Smooth muscle cell (in vitro differentiated cells): ENCODE measurements at regions not wholly inside any gene's neighbourhood (a gene's known extent, or its start where the extent isn't known, plus 50 kb on each side); places are given as distances from the start of the nearest gene placed in this dataset.
A peak's percentile ranks its signal among the peaks of the same experiment; 100 is the strongest.
"Not testable (repeated sequence)": the region's sequence is repeated elsewhere in the genome, so short reads cannot be mapped to it uniquely, and the experiment has no call there.

ENCODE experiments used
- DNase-seq: peaks from one replicate; lab custom pipeline; 2025; ENCODE audit not compliant: unreplicated experiment; lab: John Stamatoyannopoulos, UW
- H2AFZ ChIP-seq: fragments of 200-600 bp; sonication (generic); 2 replicates; pipeline ENCODE4 v1.6.0; 2016; ENCODE audit warnings: antibody characterized with exemption, low read depth, mild to moderate bottlenecking
- H3F3A ChIP-seq: fragments of 200-600 bp; sonication (generic); 2 replicates; pipeline ENCODE4 v1.6.0; 2017; ENCODE audit warnings: antibody characterized with exemption, low read depth
- H3K27ac ChIP-seq: fragments of 200-600 bp; sonication (generic); 2 replicates; pipeline ENCODE4 v1.5.1; 2016; ENCODE audit warnings: low read depth, mild to moderate bottlenecking
- H3K27me3 ChIP-seq: fragments of 200-600 bp; sonication (generic); 2 replicates; pipeline ENCODE4 v1.6.1; 2016; ENCODE audit warnings: low read depth, mild to moderate bottlenecking
- H3K36me3 ChIP-seq: fragments of 200-600 bp; sonication (generic); 2 replicates; pipeline ENCODE4 v1.5.1; 2016; ENCODE audit warnings: low read depth
- H3K4me1 ChIP-seq: fragments of 200-600 bp; sonication (generic); 2 replicates; pipeline ENCODE4 v1.5.1; 2016; ENCODE audit warnings: low read depth
- H3K4me2 ChIP-seq: fragments of 200-600 bp; sonication (generic); 2 replicates; pipeline ENCODE4 v1.6.0; 2016; ENCODE audit warnings: mild to moderate bottlenecking
- H3K4me3 ChIP-seq: fragments of 200-600 bp; sonication (generic); 2 replicates; pipeline ENCODE4 v1.5.1; 2016; ENCODE audit warnings: mild to moderate bottlenecking
- H3K79me2 ChIP-seq: fragments of 200-600 bp; sonication (generic); 2 replicates; pipeline ENCODE4 v1.6.0; 2016; ENCODE audit warnings: low read depth, mild to moderate bottlenecking
- H3K9ac ChIP-seq: fragments of 200-600 bp; sonication (generic); 2 replicates; pipeline ENCODE4 v1.6.0; 2016; ENCODE audit warnings: low read depth
- H3K9me3 ChIP-seq: fragments of 200-600 bp; sonication (generic); replicated peaks from 2 replicates; pipeline ENCODE4 v1.5.1; 2016; ENCODE audit warnings: low read depth
- H4K20me1 ChIP-seq: fragments of 200-600 bp; sonication (generic); 2 replicates; pipeline ENCODE4 v1.6.0; 2016; ENCODE audit warnings: low read depth
- CTCF ChIP-seq: fragments of 200-600 bp; sonication (generic); IDR thresholded peaks from 2 replicates; pipeline ENCODE4 v1.5.1; 2017; ENCODE audit warnings: borderline replicate concordance, mild to moderate bottlenecking, antibody characterized with exemption; ENCODE audit not compliant: insufficient read depth, poor library complexity, severe bottlenecking
- WGBS: methylation state at CpG from one replicate; pipeline ENCODE4 v1.1.7; 2016; ENCODE audit warnings: low lambda C conversion rate; 5-methylcytosine and 5-hydroxymethylcytosine counted together

- no peaks in the 10 kb centered on the region for H3F3A ChIP-seq
- no peaks in the 10 kb centered on the region for H4K20me1 ChIP-seq
- DNase-seq, result no peak
- TF ChIP-seq CTCF, result no peak
- no peak overlapping the region for H3K4me2 ChIP-seq
- H3K9me3 ChIP-seq, result no peaks in the 10 kb centered on the region
- H3K4me3 ChIP-seq, result no peak overlapping the region
- H3K27me3 ChIP-seq, result no peaks in the 10 kb centered on the region
- no peak overlapping the region for H2AFZ ChIP-seq
- WGBS, result 82% methylated on average over 3 of the region's 3 CpGs
- H3K9ac ChIP-seq, result no peak overlapping the region
- no peak overlapping the region for H3K27ac ChIP-seq
- no peaks in the 10 kb centered on the region for H3K36me3 ChIP-seq
- H3K79me2 ChIP-seq, result no peaks in the 10 kb centered on the region
- no peaks in the 10 kb centered on the region for H3K4me1 ChIP-seq
Measured at GRCh38 chr13:55160867-55161266, 1979.9 kb upstream of the PRR20A start.

GRCh38 chr13:55178582-55178981 lies 1962.1 kb upstream of the PRR20A start:
- not testable (repeated sequence) for H2AFZ ChIP-seq, H3K27ac ChIP-seq, H3K4me3 ChIP-seq, H3K79me2 ChIP-seq, H3F3A ChIP-seq, H4K20me1 ChIP-seq, H3K27me3 ChIP-seq, H3K9ac ChIP-seq, H3K4me2 ChIP-seq, H3K4me1 ChIP-seq, H3K9me3 ChIP-seq, H3K36me3 ChIP-seq, DNase-seq
- WGBS, result 92% methylated on average over 1 of the region's 1 CpG

- no peaks in the 10 kb centered on the region for H4K20me1 ChIP-seq
- H3K27me3 ChIP-seq, result no peaks in the 10 kb centered on the region
- 79% methylated on average over 2 of the region's 2 CpGs for WGBS
- H3K36me3 ChIP-seq, result no peaks in the 10 kb centered on the region
- H3K79me2 ChIP-seq, result no peaks in the 10 kb centered on the region
- no peak overlapping the region for H2AFZ ChIP-seq
- no peak for DNase-seq
- no peak overlapping the region for H3K9ac ChIP-seq
- no peak overlapping the region for H3K4me3 ChIP-seq
- H3K4me2 ChIP-seq, result no peak overlapping the region
- no peaks in the 10 kb centered on the region for H3F3A ChIP-seq
- TF ChIP-seq CTCF, result no peak
- no peaks in the 10 kb centered on the region for H3K4me1 ChIP-seq
- no peaks in the 10 kb centered on the region for H3K9me3 ChIP-seq
- no peak overlapping the region for H3K27ac ChIP-seq
Measured at GRCh38 chr13:55190996-55191395, 1949.7 kb upstream of the PRR20A start.

GRCh38 chr13:55199134-55199533 lies 1941.6 kb upstream of the PRR20A start:
- H4K20me1 ChIP-seq, result no peaks in the 10 kb centered on the region
- H2AFZ ChIP-seq, result no peak overlapping the region
- DNase-seq, result no peak
- H3K9ac ChIP-seq, result no peak overlapping the region
- H3K4me1 ChIP-seq, result no peaks in the 10 kb centered on the region
- H3K4me2 ChIP-seq, result no peak overlapping the region
- peaks cover 7% of the 10 kb centered on the region for H3K9me3 ChIP-seq
- no peak overlapping the region for H3K27ac ChIP-seq
- peak; percentile 40 for TF ChIP-seq CTCF
- H3K79me2 ChIP-seq, result no peaks in the 10 kb centered on the region
- H3K4me3 ChIP-seq, result no peak overlapping the region
- H3F3A ChIP-seq, result no peaks in the 10 kb centered on the region
- no peaks in the 10 kb centered on the region for H3K27me3 ChIP-seq
- H3K36me3 ChIP-seq, result no peaks in the 10 kb centered on the region
